Liver (tissue), 8 donors: ENCODE measurements at regions not wholly inside any gene's neighbourhood (a gene's known extent, or its start where the extent isn't known, plus 50 kb on each side); places are given as distances from the start of the nearest gene placed in this dataset.

Source experiments
- DNase-seq: peaks from one replicate; pipeline ENCODE4 v3.0.0-alpha.2; 2017; ENCODE audit warnings: low spot score
- H3K27ac ChIP-seq, 2 donors: one replicate each; pipeline ENCODE4 v1.7.0; 2013; ENCODE audit warnings: inconsistent platforms in 2 of 2, low read length in 2 of 2, control low read depth in 1 of 2, low read depth in 1 of 2, mild to moderate bottlenecking in 1 of 2
- H3K27me3 ChIP-seq, 4 donors: one replicate each; pipeline versions ENCODE4 v1.6.1 to v1.7.0; 2013; ENCODE audit warnings: low read length in 3 of 4, inconsistent platforms in 1 of 4, mild to moderate bottlenecking in 1 of 4, moderate library complexity in 1 of 4; ENCODE audit not compliant: control insufficient read depth in 4 of 4, insufficient read depth in 4 of 4
- H3K36me3 ChIP-seq, 4 donors: one replicate each; pipeline versions ENCODE4 v1.6.1 to v1.7.0; 2013; ENCODE audit warnings: low read length in 3 of 4, mild to moderate bottlenecking in 3 of 4, low read depth in 1 of 4, moderate library complexity in 1 of 4; ENCODE audit not compliant: control insufficient read depth in 4 of 4, insufficient read depth in 3 of 4
- H3K4me1 ChIP-seq, 4 donors: one replicate each; pipeline versions ENCODE4 v1.6.1 to v1.7.0; 2013; ENCODE audit warnings: low read length in 3 of 4, mild to moderate bottlenecking in 3 of 4, moderate library complexity in 1 of 4; ENCODE audit not compliant: control insufficient read depth in 4 of 4, insufficient read depth in 4 of 4
- H3K4me3 ChIP-seq, 3 donors: one replicate each; pipeline versions ENCODE4 v1.6.1 to v1.7.0; 2013; ENCODE audit warnings: low read length in 3 of 3, control low read depth in 1 of 3, low read depth in 1 of 3, mild to moderate bottlenecking in 1 of 3
- H3K9ac ChIP-seq, 2 donors: one replicate each; pipeline ENCODE4 v1.7.0; 2013; ENCODE audit warnings: low read length in 2 of 2, mild to moderate bottlenecking in 2 of 2, moderate library complexity in 2 of 2, control low read depth in 1 of 2, low read depth in 1 of 2
- H3K9me3 ChIP-seq, 4 donors: one replicate each; pipeline versions ENCODE4 v1.6.1 to v1.7.0; 2013; ENCODE audit warnings: low read length in 3 of 4; ENCODE audit not compliant: control insufficient read depth in 4 of 4
- EGR1 ChIP-seq, 2 donors: IDR thresholded peaks; 2 replicates each; pipeline ENCODE4 v1.6.1; 2016 to 2018; ENCODE audit warnings: antibody characterized with exemption in 2 of 2, low read depth in 2 of 2
- FOXA1 ChIP-seq: IDR thresholded peaks from 2 replicates; pipeline ENCODE4 v1.6.1; 2016; ENCODE audit warnings: antibody characterized with exemption
- FOXA2 ChIP-seq: IDR thresholded peaks from 2 replicates; pipeline ENCODE4 v1.6.1; 2016; ENCODE audit warnings: antibody characterized with exemption
- GABPA ChIP-seq, 2 donors: IDR thresholded peaks in 1 of 2; conservative IDR thresholded peaks in 1 of 2; 2 replicates each; pipeline ENCODE4 v1.6.1; 2016; ENCODE audit warnings: antibody characterized with exemption in 2 of 2, mild to moderate bottlenecking in 1 of 2, moderate library complexity in 1 of 2
- HNF4A ChIP-seq, 2 donors: conservative IDR thresholded peaks; 2 replicates each; pipeline ENCODE4 v1.6.1; 2016; ENCODE audit warnings: antibody characterized with exemption in 2 of 2, mild to moderate bottlenecking in 2 of 2
- HNF4G ChIP-seq: IDR thresholded peaks from 2 replicates; pipeline ENCODE4 v1.6.1; 2016; ENCODE audit warnings: antibody characterized with exemption
- JUND ChIP-seq, 2 donors: IDR thresholded peaks; 2 replicates each; pipeline ENCODE4 v1.6.1; 2016; ENCODE audit warnings: antibody characterized with exemption in 2 of 2
- NR2F2 ChIP-seq: IDR thresholded peaks from 2 replicates; pipeline ENCODE4 v1.6.1; 2016; ENCODE audit warnings: antibody characterized with exemption
- RAD21 ChIP-seq, 2 donors: IDR thresholded peaks; 2 replicates each; pipeline ENCODE4 v1.6.1; 2016; ENCODE audit warnings: antibody characterized with exemption in 2 of 2, mild to moderate bottlenecking in 2 of 2
- RXRA ChIP-seq, 2 donors: IDR thresholded peaks; 2 replicates each; pipeline ENCODE4 v1.6.1; 2017 to 2018; ENCODE audit warnings: antibody characterized with exemption in 2 of 2, mild to moderate bottlenecking in 1 of 2
- SP1 ChIP-seq: IDR thresholded peaks from 2 replicates; pipeline ENCODE4 v1.6.1; 2018; ENCODE audit warnings: antibody characterized with exemption, mild to moderate bottlenecking
- TAF1 ChIP-seq: conservative IDR thresholded peaks from 2 replicates; pipeline ENCODE4 v1.6.1; 2016; ENCODE audit warnings: antibody characterized with exemption, mild to moderate bottlenecking
- YY1 ChIP-seq: IDR thresholded peaks from 2 replicates; pipeline ENCODE4 v1.6.1; 2016; ENCODE audit warnings: antibody characterized with exemption, mild to moderate bottlenecking
- WGBS: extraction: QIAGEN DNeasy Blood & Tissue Kit; methylation state at CpG from one replicate; pipeline ENCODE4 v1.1.7; 2013; 5-methylcytosine and 5-hydroxymethylcytosine counted together
- TF ChIP-seq, protein P1 (sequence below): fragments of 150-350 bp; IDR thresholded peaks from 2 replicates; pipeline ENCODE4 v1.5.1; 2017; ENCODE audit warnings: improper control_type of control experiment, low read depth, low read length; ENCODE audit not compliant: missing input control
- TF ChIP-seq, protein P2 (sequence below): IDR thresholded peaks from 2 replicates; pipeline ENCODE4 v1.6.1; 2016; ENCODE audit warnings: antibody characterized with exemption
- TF ChIP-seq, protein P3 (sequence below): IDR thresholded peaks from 2 replicates; pipeline ENCODE4 v1.6.1; 2016; ENCODE audit warnings: antibody characterized with exemption
- TF ChIP-seq, protein P4 (sequence below): IDR thresholded peaks from 2 replicates; pipeline ENCODE4 v1.6.1; 2016; ENCODE audit warnings: antibody characterized with exemption, mild to moderate bottlenecking
- TF ChIP-seq, protein P5 (sequence below): IDR thresholded peaks from 2 replicates; pipeline ENCODE4 v1.6.1; 2016; ENCODE audit warnings: antibody characterized with exemption
- donor health status: healthy.
- donor health status: healthy.
- donor health status: healthy.
- donor health status: healthy.
- donor health status: healthy.

DNA sequence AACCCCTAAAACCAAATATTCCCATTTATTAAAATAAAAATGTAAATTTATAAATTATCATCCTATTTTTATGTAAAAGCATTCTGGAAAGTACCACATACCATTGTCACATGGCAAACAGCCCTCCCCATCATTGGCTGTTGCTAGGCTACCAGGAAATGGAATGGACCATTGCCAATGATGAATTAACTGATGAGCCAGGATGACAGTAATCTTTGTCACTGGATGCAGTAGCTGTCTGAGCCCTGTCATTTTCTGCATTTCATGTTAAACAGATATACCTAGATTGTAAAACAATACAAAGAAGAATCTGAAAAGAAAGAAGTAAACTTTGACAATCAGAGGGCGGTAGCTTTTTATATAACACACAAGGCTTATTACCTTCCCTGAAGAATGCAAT lies 641.4 kb downstream of the BCL11A start:
- TF ChIP-seq FOXA1 = no peak
- TF ChIP-seq HNF4G = no peak
- TF ChIP-seq HNF4A (conservative IDR thresholded peaks at IDR 0.05) = no peak
- TF ChIP-seq, protein P1, sequence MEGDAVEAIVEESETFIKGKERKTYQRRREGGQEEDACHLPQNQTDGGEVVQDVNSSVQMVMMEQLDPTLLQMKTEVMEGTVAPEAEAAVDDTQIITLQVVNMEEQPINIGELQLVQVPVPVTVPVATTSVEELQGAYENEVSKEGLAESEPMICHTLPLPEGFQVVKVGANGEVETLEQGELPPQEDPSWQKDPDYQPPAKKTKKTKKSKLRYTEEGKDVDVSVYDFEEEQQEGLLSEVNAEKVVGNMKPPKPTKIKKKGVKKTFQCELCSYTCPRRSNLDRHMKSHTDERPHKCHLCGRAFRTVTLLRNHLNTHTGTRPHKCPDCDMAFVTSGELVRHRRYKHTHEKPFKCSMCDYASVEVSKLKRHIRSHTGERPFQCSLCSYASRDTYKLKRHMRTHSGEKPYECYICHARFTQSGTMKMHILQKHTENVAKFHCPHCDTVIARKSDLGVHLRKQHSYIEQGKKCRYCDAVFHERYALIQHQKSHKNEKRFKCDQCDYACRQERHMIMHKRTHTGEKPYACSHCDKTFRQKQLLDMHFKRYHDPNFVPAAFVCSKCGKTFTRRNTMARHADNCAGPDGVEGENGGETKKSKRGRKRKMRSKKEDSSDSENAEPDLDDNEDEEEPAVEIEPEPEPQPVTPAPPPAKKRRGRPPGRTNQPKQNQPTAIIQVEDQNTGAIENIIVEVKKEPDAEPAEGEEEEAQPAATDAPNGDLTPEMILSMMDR = no peak
- TF ChIP-seq NR2F2 = no peak
- TF ChIP-seq, protein P2, sequence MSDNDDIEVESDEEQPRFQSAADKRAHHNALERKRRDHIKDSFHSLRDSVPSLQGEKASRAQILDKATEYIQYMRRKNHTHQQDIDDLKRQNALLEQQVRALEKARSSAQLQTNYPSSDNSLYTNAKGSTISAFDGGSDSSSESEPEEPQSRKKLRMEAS = no peak
- no peak for TF ChIP-seq GABPA (IDR thresholded peaks at IDR 0.05 in 1 of 2, conservative IDR thresholded peaks at IDR 0.05 in 1 of 2)
- TF ChIP-seq, protein P3, sequence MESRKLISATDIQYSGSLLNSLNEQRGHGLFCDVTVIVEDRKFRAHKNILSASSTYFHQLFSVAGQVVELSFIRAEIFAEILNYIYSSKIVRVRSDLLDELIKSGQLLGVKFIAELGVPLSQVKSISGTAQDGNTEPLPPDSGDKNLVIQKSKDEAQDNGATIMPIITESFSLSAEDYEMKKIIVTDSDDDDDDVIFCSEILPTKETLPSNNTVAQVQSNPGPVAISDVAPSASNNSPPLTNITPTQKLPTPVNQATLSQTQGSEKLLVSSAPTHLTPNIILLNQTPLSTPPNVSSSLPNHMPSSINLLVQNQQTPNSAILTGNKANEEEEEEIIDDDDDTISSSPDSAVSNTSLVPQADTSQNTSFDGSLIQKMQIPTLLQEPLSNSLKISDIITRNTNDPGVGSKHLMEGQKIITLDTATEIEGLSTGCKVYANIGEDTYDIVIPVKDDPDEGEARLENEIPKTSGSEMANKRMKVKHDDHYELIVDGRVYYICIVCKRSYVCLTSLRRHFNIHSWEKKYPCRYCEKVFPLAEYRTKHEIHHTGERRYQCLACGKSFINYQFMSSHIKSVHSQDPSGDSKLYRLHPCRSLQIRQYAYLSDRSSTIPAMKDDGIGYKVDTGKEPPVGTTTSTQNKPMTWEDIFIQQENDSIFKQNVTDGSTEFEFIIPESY = no peak
- no peak for TF ChIP-seq SP1
- TF ChIP-seq RAD21 (IDR thresholded peaks at IDR 0.05) = no peak
- TF ChIP-seq, protein P4, sequence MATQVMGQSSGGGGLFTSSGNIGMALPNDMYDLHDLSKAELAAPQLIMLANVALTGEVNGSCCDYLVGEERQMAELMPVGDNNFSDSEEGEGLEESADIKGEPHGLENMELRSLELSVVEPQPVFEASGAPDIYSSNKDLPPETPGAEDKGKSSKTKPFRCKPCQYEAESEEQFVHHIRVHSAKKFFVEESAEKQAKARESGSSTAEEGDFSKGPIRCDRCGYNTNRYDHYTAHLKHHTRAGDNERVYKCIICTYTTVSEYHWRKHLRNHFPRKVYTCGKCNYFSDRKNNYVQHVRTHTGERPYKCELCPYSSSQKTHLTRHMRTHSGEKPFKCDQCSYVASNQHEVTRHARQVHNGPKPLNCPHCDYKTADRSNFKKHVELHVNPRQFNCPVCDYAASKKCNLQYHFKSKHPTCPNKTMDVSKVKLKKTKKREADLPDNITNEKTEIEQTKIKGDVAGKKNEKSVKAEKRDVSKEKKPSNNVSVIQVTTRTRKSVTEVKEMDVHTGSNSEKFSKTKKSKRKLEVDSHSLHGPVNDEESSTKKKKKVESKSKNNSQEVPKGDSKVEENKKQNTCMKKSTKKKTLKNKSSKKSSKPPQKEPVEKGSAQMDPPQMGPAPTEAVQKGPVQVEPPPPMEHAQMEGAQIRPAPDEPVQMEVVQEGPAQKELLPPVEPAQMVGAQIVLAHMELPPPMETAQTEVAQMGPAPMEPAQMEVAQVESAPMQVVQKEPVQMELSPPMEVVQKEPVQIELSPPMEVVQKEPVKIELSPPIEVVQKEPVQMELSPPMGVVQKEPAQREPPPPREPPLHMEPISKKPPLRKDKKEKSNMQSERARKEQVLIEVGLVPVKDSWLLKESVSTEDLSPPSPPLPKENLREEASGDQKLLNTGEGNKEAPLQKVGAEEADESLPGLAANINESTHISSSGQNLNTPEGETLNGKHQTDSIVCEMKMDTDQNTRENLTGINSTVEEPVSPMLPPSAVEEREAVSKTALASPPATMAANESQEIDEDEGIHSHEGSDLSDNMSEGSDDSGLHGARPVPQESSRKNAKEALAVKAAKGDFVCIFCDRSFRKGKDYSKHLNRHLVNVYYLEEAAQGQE = no peak
- no peak for TF ChIP-seq JUND (IDR thresholded peaks at IDR 0.05)
- no peak for TF ChIP-seq EGR1 (IDR thresholded peaks at IDR 0.05; ENCODE audit: low read depth in 2 of 2)
- TF ChIP-seq, protein P5, sequence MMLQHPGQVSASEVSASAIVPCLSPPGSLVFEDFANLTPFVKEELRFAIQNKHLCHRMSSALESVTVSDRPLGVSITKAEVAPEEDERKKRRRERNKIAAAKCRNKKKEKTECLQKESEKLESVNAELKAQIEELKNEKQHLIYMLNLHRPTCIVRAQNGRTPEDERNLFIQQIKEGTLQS = no peak
- TF ChIP-seq YY1 = no peak
- no peak for TF ChIP-seq RXRA (IDR thresholded peaks at IDR 0.05)
- H3K4me3 ChIP-seq = no peak overlapping the region
- no peaks in the 10 kb centered on the region for H3K4me1 ChIP-seq
- H3K36me3 ChIP-seq = no peaks in the 10 kb centered on the region
- H3K27ac ChIP-seq = no peak overlapping the region
- H3K27me3 ChIP-seq = no peaks in the 10 kb centered on the region
- H3K9ac ChIP-seq = no peak overlapping the region
- DNase-seq = no peak
- WGBS = 5% methylated on average over 1 of the region's 1 CpG
- no peaks in the 10 kb centered on the region for H3K9me3 ChIP-seq

DNA sequence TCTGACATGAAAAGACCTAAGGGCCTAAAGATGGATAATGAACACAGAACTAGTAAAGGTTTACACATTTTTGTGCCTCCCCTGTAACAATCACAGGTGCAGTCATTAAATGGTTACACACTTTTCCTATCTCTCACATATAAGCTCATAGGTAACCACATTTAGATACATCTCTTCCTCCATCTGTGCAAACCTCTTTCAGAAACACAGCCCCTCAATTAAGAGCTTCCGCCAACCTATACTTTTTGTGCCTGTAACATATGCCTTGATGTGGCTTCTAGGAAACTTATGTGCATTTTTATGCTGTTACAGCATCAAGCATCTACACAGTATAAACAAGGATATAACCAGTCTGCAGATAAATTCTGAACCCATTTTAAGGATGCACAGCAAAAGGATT lies 643.3 kb downstream of the BCL11A start:
- no peaks in the 10 kb centered on the region for H3K36me3 ChIP-seq
- no peak overlapping the region for H3K9ac ChIP-seq
- DNase-seq = no peak
- H3K27me3 ChIP-seq = no peaks in the 10 kb centered on the region
- no peak overlapping the region for H3K27ac ChIP-seq
- H3K4me3 ChIP-seq = no peak overlapping the region
- 93% methylated on average over 1 of the region's 1 CpG for WGBS
- H3K9me3 ChIP-seq = no peaks in the 10 kb centered on the region
- no peaks in the 10 kb centered on the region for H3K4me1 ChIP-seq
- TF ChIP-seq, protein P2 = no peak
- TF ChIP-seq, protein P4 = no peak
- TF ChIP-seq FOXA2 (no peak), TAF1 (no peak), RXRA (IDR thresholded peaks at IDR 0.05) (no peak), HNF4A (conservative IDR thresholded peaks at IDR 0.05) (no peak), HNF4G (no peak), JUND (IDR thresholded peaks at IDR 0.05) (no peak), GABPA (IDR thresholded peaks at IDR 0.05 in 1 of 2, conservative IDR thresholded peaks at IDR 0.05 in 1 of 2) (no peak), RAD21 (IDR thresholded peaks at IDR 0.05) (no peak), YY1 (no peak), SP1 (no peak)
- TF ChIP-seq, protein P1 = no peak
